GM21528 (cell line): ENCODE measurements at regions not wholly inside any gene's neighbourhood (a gene's known extent, or its start where the extent isn't known, plus 50 kb on each side); places are given as distances from the start of the nearest gene placed in this dataset.

Experiments
- ATAC-seq: cut with Tn5 transposase; IDR thresholded peaks from one replicate; pipeline ENCODE4 v1.9.1; 2021; ENCODE audit warnings: mild to moderate bottlenecking, moderate library complexity; ENCODE audit not compliant: unreplicated experiment, low FRiP score

DNA sequence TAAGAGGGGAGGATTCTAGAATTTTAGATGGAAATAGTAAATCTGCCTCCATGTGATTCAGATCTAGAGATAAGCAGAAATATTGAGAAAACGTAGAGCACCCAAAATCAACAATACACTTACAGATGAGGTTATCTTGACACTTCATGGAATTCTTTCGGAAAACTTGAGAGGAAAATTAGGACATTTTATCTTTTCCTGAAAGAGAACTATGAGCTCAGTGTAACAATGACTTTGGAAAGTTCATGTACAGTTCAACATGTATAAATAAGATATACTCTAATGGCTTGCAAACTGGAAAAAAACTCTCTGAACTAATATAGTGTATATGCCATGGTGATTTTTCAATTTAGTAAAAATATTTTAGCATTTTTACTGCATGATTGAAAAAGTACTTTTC is 338.1 kb upstream of the NEGR1 start:
- no peak for ATAC-seq

GRCh38 chr1:72606216-72606810 is 324.0 kb upstream of the NEGR1 start:
- ATAC-seq, result no peak

DNA sequence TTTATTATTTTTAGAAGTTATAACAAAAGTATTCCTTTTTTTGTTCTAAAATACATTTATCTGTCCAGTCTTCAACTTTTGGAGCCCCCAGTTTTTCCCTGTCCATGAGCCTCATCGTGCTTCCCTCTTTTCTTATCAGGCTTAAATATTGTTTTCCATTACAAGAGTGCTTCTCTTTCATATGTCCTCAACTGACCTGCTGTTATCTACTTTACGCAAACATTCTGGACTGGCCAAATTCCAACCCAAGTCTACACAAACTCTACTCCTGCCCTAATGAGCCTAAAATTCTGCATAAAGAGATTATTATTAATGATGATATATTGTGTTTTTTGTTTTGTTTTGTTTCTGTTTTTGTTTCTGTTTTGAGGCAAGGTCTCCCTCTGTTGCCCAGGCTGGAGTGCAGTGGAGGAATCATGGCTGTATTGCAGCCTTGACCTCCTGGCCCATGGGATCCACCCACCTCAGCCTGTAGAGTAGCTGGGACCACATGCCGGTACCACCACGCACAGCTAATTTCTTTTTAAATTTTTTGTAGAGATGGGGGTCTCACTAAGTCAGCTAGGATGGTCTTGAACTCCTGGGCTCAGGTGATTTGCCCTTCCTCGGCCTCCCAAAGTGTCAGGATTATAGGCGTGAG is 318.8 kb upstream of the NEGR1 start:
- ATAC-seq, result no peak

- ATAC-seq, result no peak
Observed at GRCh38 chr1:72586023-72586685, 303.8 kb upstream of the NEGR1 start.

GRCh38 chr1:72579629-72580028 is 297.3 kb upstream of the NEGR1 start:
- ATAC-seq, result no peak

DNA sequence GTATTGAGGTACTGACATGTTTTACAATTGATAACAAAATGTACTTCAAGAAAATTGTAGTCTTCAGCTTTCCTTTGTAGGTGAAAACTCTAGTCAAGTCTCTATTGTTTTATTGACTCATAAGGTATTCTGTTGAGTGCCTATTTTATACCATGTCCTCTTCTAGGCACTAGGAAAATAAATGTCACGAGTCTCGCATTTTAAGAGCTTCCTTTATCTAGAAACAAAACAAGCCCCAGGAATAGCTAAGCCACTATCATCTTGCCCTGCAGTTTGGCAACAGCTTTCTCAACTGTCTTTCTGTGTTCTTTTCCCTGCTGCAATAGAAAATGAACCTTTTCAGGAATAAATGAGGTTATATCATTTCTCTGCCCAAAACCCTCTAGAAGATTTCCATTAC is 288.5 kb upstream of the NEGR1 start:
- ATAC-seq, result no peak

DNA sequence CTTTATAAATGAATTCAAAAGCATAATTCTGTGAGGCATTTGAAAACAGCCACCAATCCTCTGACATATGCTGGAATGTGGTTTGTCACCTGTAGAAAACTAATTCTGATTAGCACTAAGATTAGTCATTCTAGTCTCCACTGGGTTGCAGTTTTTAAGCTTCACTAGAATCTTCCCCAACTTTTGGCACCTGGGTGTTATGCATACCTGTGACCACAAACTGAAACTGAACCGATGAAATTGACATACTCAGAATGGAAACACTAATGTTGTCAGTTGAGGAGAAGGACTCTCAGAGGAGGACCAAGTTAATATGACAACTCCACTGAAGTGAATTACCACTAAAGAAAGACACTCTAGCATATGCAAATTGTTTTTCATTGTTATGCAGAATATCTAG is 285.8 kb upstream of the NEGR1 start:
- no peak for ATAC-seq

GRCh38 chr1:72567521-72567920 is 285.2 kb upstream of the NEGR1 start:
- no peak for ATAC-seq

DNA sequence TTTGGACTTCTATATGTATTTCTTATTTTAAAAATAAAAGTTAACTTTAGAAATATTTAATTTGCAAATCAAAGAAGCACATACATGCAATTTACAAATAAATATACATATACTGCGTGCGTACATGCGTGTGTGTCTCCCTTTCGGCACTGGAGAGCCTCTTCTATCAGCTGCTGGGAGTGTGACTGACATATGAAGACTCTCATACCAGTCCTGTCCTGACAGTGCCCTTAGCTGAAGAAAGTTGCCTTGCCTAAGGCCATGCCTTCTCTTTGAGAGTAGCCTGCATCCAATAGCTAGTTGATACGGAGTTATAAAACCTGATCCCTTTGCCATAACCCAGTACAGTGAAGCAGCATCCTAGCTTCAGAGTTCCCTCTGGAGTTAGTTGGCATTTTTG is 282.4 kb upstream of the NEGR1 start:
- ATAC-seq, result no peak

GRCh38 chr1:72557446-72558049 is 275.2 kb upstream of the NEGR1 start:
- no peak for ATAC-seq

DNA sequence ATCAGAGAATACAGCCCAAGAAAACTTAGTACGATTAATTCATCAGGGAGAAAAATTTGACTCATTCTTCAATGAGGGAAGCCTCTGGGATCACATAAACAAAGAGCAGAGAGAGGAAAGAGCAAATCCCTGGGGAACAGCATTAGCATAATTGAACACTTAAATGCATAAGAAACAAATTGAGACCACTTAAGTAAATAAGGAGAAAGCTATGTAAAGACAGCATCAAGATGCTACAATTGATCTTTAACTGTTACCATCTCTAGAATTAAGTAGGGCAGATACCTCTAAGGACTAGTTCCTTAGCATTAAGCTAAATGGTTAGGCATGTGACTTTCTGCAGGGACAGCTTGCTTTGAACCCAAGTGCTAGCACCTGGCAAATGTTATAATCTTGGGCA is 265.1 kb upstream of the NEGR1 start:
- no peak for ATAC-seq

DNA sequence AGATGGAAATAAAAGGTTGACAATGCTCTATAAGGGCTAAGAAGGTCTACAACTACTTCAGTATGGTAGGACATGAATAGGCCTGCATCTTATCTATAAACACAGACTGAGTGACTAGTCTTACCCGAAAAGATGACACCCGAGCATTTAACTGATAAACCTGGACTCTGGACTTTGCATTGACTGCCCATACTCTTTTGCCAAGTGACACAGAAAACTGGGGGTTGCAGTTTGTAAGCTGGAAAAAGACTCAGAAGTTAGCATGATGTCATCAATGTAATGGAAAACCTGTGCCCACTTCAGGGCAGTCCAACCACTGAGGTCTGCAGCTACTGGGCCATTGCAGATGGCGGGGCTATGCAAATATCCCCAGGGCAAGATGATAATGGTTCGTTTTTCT is 258.3 kb upstream of the NEGR1 start:
- ATAC-seq, result no peak

DNA sequence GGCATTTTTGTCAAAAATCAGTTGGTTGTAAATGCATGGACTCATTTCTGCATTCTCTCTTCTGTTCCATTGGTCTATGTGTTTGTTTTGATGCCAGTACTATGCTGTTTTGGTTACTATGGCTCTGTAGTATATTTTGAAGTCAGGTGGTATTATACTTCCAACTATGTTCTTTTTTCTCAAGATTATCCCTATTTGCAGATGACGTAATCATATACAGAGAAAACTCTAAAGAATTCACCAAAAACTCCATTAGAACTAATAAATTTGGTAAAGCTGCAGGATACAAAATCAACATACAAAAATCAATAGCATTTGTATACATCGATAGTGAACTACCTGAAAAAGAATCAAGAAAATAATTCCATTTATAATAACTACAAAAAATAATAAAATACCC is 253.1 kb upstream of the NEGR1 start:
- ATAC-seq, result no peak

- no peak for ATAC-seq
Observed at GRCh38 chr1:72530646-72531045, 248.3 kb upstream of the NEGR1 start.

DNA sequence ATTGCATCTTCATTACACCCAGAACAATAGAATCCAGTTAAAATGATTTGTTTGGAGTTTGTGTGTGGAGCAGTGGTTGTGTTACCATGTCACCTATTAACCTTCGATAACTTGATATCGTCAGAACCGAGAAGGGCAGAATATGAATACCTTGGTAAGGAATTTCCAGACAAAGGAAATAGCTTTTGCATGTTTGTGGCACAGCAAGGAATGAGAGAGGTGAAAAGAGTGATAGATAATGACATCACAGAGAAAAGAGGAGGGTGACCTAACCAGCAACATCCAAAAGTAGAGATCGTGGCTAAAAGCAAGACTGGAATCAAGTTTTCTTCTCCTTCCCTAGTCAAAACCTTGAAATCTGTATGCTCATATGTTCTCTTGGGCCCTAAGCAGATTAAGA is 244.6 kb upstream of the NEGR1 start:
- ATAC-seq, result no peak

DNA sequence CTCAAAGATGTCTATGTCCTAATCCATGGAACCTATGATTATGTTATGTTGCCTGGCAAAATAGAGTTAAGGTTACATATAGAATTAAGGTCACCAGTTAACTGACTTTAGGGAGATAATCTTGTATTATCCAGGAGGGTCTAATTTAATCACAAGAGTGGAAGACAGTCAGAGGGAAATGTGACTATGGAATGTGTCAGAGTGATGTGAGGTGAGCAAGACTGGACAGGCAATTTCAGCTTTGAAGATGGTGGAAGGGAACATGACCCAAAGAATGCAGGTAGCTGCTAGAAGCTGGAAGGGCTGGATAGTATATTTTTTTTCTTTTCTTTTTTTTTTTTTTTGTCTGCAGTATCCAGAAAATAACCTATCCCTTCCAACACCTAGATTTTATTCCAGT is 241.7 kb upstream of the NEGR1 start:
- no peak for ATAC-seq

DNA sequence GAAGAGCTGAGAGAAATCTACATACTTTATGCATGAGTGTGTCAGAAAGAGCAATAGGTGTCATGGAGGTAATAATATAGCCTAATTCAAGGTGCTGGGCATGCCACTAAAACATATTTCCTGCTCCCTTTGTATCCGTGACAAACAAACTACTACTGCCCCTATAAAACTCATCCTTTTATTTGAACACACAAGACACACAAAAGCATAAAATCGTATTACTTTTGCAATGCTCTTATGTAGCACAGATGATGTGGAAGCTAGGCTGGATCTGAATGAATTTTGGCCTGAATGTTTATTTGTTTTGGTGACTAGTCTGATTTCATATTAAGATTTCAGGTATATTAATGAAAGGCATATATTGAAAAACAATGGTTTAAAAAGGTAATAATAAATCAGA is 239.3 kb upstream of the NEGR1 start:
- ATAC-seq, result no peak

DNA sequence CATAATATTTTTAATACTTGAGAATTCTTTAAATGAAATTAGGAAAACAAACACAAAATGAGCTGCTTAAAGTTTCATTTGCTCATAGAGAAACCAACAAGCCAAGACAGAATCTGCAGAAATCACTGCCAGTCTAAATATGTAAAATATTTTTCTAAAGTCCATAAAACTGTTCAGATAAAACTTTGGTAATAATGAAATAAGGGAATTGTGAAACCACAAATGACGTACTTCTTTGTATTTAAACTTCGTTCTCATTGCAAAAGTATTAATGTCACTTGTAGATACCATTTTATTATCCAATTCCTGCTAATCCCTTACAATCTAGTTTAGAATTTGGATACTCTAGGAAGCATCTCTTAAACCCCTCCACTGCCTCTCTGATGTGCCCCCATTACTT is 234.5 kb upstream of the NEGR1 start:
- no peak for ATAC-seq

- ATAC-seq, result no peak
Observed at GRCh38 chr1:72516264-72516663, 233.9 kb upstream of the NEGR1 start.

GRCh38 chr1:72498371-72498770 is 216.0 kb upstream of the NEGR1 start:
- ATAC-seq, result no peak

GRCh38 chr1:72489801-72490200 is 207.5 kb upstream of the NEGR1 start:
- no peak for ATAC-seq

DNA sequence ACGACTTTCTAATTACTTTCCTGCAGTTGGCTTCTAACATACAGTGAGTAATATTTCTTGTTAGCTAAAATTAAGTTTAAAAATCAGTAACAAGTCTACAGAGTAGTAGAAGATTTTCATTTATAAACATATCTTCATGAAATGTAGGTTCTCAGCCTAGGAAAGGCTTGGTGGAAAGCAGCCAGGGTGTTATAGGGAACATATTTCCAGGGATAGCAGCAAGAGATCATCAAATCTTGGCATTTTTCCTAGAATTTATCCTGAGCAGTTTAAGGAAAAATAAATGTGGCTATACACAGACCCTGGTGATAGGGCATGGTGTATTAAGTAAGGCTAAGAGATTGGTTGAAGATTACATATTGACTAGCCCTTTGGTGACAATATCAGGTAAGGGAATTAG is 203.5 kb upstream of the NEGR1 start:
- no peak for ATAC-seq
